CD4-positive, alpha-beta T cell (primary cell): ENCODE measurements at regions not wholly inside any gene's neighbourhood (a gene's known extent, or its start where the extent isn't known, plus 50 kb on each side); places are given as distances from the start of the nearest gene placed in this dataset.

Experiments used
- ATAC-seq: fragments of 200-7000 bp; cut with Tn5 transposase; one replicate; pipeline ENCODE4 v1.10.0; 2022; ENCODE audit warnings: mild to moderate bottlenecking; ENCODE audit not compliant: poor library complexity
- CTCF ChIA-PET: fragments of 350-600 bp; sonication (Branson Sonifier 250); formaldehyde crosslinking; loops from one replicate; lab custom pipeline; 2021; ENCODE audit warnings: antibody characterized with exemption, inconsistent platforms; lab: Charles Lee
- POLR2A ChIA-PET: fragments of 350-600 bp; sonication (Branson Sonifier 250); formaldehyde crosslinking; loops from one replicate; lab custom pipeline; 2021; ENCODE audit warnings: antibody characterized with exemption, inconsistent platforms; lab: Charles Lee
- DNase-seq, 14 experiments: peaks; one replicate each; pipeline ENCODE4 v3.0.0-alpha.2; 2013 to 2020; ENCODE audit warnings: mixed read lengths in 2 of 14
- H3K27ac ChIP-seq, 2 donors: one replicate each; pipeline versions ENCODE4 v1.5.1 to v1.7.0; 2013; ENCODE audit warnings: low read length in 2 of 2, low read depth in 1 of 2, mild to moderate bottlenecking in 1 of 2
- H3K27me3 ChIP-seq, 2 experiments: 1 replicate in 1 of 2; 2 replicates in 1 of 2; pipeline versions ENCODE4 v1.6.1 to v1.7.0; 2013; ENCODE audit warnings: low read length in 2 of 2, control low read depth in 1 of 2, mild to moderate bottlenecking in 1 of 2, moderate library complexity in 1 of 2; ENCODE audit not compliant: insufficient read depth in 2 of 2, control insufficient read depth in 1 of 2
- H3K36me3 ChIP-seq: one replicate; pipeline ENCODE4 v1.6.1; 2013; ENCODE audit warnings: low read length, control low read depth; ENCODE audit not compliant: insufficient read depth
- H3K4me1 ChIP-seq: one replicate; pipeline ENCODE4 v1.6.1; 2013; ENCODE audit warnings: low read length, control low read depth; ENCODE audit not compliant: insufficient read depth
- H3K4me3 ChIP-seq: one replicate; pipeline ENCODE4 v1.5.1; 2013; ENCODE audit warnings: mild to moderate bottlenecking, low read length, moderate library complexity
- H3K9me3 ChIP-seq, 2 experiments: 1 replicate in 1 of 2; 2 replicates in 1 of 2; pipeline versions ENCODE4 v1.6.1 to v1.7.0; 2013; ENCODE audit warnings: low read length in 2 of 2, mild to moderate bottlenecking in 2 of 2, control low read depth in 1 of 2, moderate library complexity in 1 of 2; ENCODE audit not compliant: control insufficient read depth in 1 of 2, insufficient read depth in 1 of 2
- H3K27ac Mint-ChIP-seq: one replicate; pipeline ENCODE4 v1.8.0; 2020; ENCODE audit warnings: mixed read lengths
- H3K27me3 Mint-ChIP-seq: one replicate; pipeline ENCODE4 v1.8.0; 2021; ENCODE audit warnings: mixed read lengths
- H3K36me3 Mint-ChIP-seq: one replicate; pipeline ENCODE4 v1.8.0; 2021; ENCODE audit warnings: low read depth, mixed read lengths
- H3K4me1 Mint-ChIP-seq: one replicate; pipeline ENCODE4 v1.8.0; 2021; ENCODE audit warnings: low read depth, mixed read lengths
- H3K4me3 Mint-ChIP-seq: one replicate; pipeline ENCODE4 v1.8.0; 2020; ENCODE audit warnings: mild to moderate bottlenecking, mixed read lengths
- H3K9me3 Mint-ChIP-seq: one replicate; pipeline ENCODE4 v1.8.0; 2020; ENCODE audit warnings: mixed read lengths
- intact Hi-C, 2 experiments: fragments of 100-400 bp; cut with DNase I in 1 of 2; cut with micrococcal nuclease in 1 of 2; formaldehyde crosslinking; loops; one replicate each; pipeline versions ENCODE4 v1.15.1 to v1.9.0; 2023 to 2025; cut with DNase I, micrococcal nuclease
- TF ChIP-seq, protein P1 (sequence below): fragments of 200-600 bp; IDR thresholded peaks from one replicate; pipeline ENCODE4 v1.8.0; 2022; ENCODE audit warnings: antibody characterized with exemption, mild to moderate bottlenecking

DNA sequence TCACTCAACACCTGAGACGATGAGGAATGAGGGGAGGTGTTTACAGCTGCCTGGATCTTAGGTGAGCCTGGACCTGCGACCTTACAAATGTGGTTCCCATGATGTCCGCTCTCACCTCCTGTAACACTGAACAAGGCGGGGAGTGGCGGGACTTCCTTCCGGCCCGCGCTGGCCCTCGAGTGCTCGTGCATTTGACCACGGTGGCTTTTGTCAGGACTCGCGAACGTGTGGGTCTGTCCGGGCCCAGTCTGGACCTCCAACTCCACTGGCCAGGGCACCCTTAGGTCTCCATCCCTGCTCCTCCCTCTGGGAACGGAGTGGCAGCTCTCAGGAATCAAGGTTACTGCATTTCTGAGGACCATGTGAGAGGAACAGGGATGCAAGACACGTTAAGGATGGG lies 263.0 kb upstream of the SALL3 start:
- intact Hi-C loops, result no loop called here
- DNase-seq (no peak), ATAC-seq (no peak)
- Mint-ChIP-seq H3K4me3 (no peak overlapping the region), H3K27me3 (peaks cover 18% of the 10 kb centered on the region), H3K27ac (no peak overlapping the region), H3K36me3 (no peaks in the 10 kb centered on the region), H3K9me3 (no peaks in the 10 kb centered on the region), H3K4me1 (no peaks in the 10 kb centered on the region)
- Histone ChIP-seq H3K27me3 (peaks cover 0 to 2% of the 10 kb centered on the region in 2 experiments), H3K4me3 (no peak overlapping the region), H3K27ac (no peak overlapping the region), H3K36me3 (no peaks in the 10 kb centered on the region), H3K9me3 (peaks cover 0 to 38% of the 10 kb centered on the region in 2 experiments), H3K4me1 (no peaks in the 10 kb centered on the region)
- CTCF ChIA-PET, result no interaction called here
- POLR2A ChIA-PET, result no interaction called here
- TF ChIP-seq, protein P1, sequence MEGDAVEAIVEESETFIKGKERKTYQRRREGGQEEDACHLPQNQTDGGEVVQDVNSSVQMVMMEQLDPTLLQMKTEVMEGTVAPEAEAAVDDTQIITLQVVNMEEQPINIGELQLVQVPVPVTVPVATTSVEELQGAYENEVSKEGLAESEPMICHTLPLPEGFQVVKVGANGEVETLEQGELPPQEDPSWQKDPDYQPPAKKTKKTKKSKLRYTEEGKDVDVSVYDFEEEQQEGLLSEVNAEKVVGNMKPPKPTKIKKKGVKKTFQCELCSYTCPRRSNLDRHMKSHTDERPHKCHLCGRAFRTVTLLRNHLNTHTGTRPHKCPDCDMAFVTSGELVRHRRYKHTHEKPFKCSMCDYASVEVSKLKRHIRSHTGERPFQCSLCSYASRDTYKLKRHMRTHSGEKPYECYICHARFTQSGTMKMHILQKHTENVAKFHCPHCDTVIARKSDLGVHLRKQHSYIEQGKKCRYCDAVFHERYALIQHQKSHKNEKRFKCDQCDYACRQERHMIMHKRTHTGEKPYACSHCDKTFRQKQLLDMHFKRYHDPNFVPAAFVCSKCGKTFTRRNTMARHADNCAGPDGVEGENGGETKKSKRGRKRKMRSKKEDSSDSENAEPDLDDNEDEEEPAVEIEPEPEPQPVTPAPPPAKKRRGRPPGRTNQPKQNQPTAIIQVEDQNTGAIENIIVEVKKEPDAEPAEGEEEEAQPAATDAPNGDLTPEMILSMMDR, result no peak

DNA sequence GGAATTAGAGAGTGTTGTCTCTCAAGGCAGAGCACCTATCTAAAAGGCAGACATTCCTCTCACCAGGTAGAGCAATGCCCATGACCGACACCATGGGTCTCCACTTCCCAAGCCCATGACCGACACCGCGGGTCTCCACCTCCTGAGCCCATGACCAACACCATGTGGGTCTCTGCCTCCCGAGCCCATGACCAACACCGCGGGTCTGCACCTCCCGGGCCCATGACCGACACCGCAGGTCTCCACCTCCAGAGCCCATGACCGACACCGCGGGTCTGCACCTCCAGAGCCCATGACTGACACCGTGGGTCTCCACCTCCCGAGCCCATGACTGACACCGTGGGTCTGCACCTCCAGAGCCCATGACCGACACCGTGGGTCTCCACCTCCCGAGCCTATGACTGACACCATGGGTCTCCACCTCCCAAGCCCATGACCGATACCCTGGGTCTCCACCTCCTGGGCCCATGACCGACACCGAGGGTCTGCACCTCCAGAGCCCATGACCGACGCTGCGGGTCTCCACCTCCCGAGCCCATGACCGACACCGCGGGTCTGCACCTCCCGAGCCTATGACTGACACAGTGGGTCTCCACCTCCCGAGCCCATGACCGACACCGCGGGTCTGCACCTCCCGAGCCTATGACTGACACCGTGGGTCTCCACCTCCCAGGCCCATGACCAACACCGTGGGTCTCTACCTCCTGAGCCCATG lies 262.4 kb upstream of the SALL3 start:
- CTCF ChIA-PET, result no interaction called here

DNA sequence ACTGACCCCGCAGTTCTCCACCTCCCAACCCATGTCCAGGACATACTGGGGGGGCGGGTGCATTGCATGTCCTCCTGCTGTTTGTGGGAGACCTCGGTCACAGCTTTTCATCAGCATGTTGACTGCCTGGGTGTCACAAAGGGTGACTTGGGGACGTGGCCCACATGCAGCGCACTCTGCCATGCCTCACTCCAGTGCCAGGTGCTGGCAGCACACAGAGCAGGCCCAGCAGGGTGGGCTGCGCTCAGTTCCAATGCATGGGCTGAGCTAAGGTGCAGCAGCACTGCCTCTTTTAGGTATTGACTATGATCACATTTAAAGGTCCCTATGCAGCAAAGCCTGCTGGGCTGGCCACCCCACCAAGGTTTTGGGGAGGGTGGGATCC lies 261.9 kb upstream of the SALL3 start:
- H3K27me3 Mint-ChIP-seq, result peaks cover 24% of the 10 kb centered on the region
- no peak overlapping the region for H3K27ac Mint-ChIP-seq
- H3K4me3 Mint-ChIP-seq, result no peak overlapping the region
- DNase-seq (peak in 1 of 14 experiments; percentile 24), ATAC-seq (no peak)
- H3K9me3 Mint-ChIP-seq, result no peaks in the 10 kb centered on the region
- TF ChIP-seq, protein P1, result no peak
- Histone ChIP-seq H3K4me1 (no peaks in the 10 kb centered on the region), H3K27ac (no peak overlapping the region), H3K36me3 (no peaks in the 10 kb centered on the region), H3K9me3 (peaks cover 0 to 36% of the 10 kb centered on the region in 2 experiments), H3K4me3 (no peak overlapping the region), H3K27me3 (peaks cover 2 to 6% of the 10 kb centered on the region in 2 experiments)
- ChIA-PET CTCF (no interaction called here), POLR2A (no interaction called here)
- intact Hi-C loops, result no loop called here
- no peaks in the 10 kb centered on the region for H3K36me3 Mint-ChIP-seq
- no peaks in the 10 kb centered on the region for H3K4me1 Mint-ChIP-seq

More for the DNA sequence above, 262.4 kb upstream of the SALL3 start:
- Histone ChIP-seq H3K36me3 (no peaks in the 10 kb centered on the region), H3K27ac (no peak overlapping the region), H3K9me3 (peaks cover 0 to 36% of the 10 kb centered on the region in 2 experiments), H3K27me3 (peaks cover under 1 to 2% of the 10 kb centered on the region in 2 experiments), H3K4me1 (no peaks in the 10 kb centered on the region), H3K4me3 (no peak overlapping the region)
- H3K4me3 Mint-ChIP-seq, result no peak overlapping the region
- no peak overlapping the region for H3K27ac Mint-ChIP-seq
- H3K27me3 Mint-ChIP-seq, result peaks cover 24% of the 10 kb centered on the region
- H3K36me3 Mint-ChIP-seq, result no peaks in the 10 kb centered on the region
- TF ChIP-seq, protein P1, result no peak
- POLR2A ChIA-PET, result no interaction called here
- ATAC-seq (no peak), DNase-seq (no peak)
- intact Hi-C loops, result no loop called here
- H3K4me1 Mint-ChIP-seq, result no peaks in the 10 kb centered on the region
- no peaks in the 10 kb centered on the region for H3K9me3 Mint-ChIP-seq
